Gastroesophageal sphincter (tissue), 3 donors: ENCODE measurements at regions not wholly inside any gene's neighbourhood (a gene's known extent, or its start where the extent isn't known, plus 50 kb on each side); places are given as distances from the start of the nearest gene placed in this dataset.
"Not testable (repeated sequence)": the region's sequence is repeated elsewhere in the genome, so short reads cannot be mapped to it uniquely, and the experiment has no call there.

Source experiments
- EP300 ChIP-seq: sonication (generic); formaldehyde crosslinking; IDR thresholded peaks from one replicate; pipeline ENCODE4 v1.6.1; 2017; ENCODE audit warnings: antibody characterized with exemption, mild to moderate bottlenecking
- POLR2A ChIP-seq, 2 donors: fragments of 450-650 bp; IDR thresholded peaks; one replicate each; pipeline ENCODE4 v1.6.1; 2017; ENCODE audit warnings: antibody characterized with exemption in 2 of 2, mild to moderate bottlenecking in 2 of 2, moderate library complexity in 1 of 2
- POLR2AphosphoS5 ChIP-seq: sonication (generic); formaldehyde crosslinking; IDR thresholded peaks from one replicate; pipeline ENCODE4 v1.6.1; 2017; ENCODE audit warnings: antibody characterized with exemption
- TF ChIP-seq, protein P1 (sequence below), 4 experiments: fragments of 200-600 bp in 2 of 4; fragments of 450-650 bp in 2 of 4; sonication (generic) in 1 of 4; IDR thresholded peaks; one replicate each; pipeline ENCODE4 v1.5.1; 2017 to 2019; ENCODE audit warnings: antibody characterized with exemption in 4 of 4, mild to moderate bottlenecking in 2 of 4, moderate library complexity in 2 of 4

DNA sequence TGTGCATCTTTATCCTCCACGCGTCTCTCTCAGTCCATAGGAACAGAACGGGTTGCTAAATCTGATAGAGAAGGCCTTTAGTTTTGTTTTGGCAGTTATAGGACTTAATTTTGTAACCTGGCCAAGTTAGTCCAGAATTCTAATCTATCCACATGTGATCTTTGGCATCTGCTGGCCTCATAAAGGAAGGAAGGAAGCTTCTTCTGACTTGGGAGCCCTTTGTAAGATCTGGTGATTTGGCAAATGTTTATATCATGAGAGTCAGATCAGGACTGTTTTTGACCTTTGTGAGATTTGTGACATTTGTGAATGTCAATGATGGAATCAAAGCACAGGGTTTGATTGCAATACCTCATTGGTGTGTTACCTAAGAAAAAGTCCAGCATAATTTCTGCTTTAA lies 96.4 kb upstream of the MTLN start:
- TF ChIP-seq, protein P1, sequence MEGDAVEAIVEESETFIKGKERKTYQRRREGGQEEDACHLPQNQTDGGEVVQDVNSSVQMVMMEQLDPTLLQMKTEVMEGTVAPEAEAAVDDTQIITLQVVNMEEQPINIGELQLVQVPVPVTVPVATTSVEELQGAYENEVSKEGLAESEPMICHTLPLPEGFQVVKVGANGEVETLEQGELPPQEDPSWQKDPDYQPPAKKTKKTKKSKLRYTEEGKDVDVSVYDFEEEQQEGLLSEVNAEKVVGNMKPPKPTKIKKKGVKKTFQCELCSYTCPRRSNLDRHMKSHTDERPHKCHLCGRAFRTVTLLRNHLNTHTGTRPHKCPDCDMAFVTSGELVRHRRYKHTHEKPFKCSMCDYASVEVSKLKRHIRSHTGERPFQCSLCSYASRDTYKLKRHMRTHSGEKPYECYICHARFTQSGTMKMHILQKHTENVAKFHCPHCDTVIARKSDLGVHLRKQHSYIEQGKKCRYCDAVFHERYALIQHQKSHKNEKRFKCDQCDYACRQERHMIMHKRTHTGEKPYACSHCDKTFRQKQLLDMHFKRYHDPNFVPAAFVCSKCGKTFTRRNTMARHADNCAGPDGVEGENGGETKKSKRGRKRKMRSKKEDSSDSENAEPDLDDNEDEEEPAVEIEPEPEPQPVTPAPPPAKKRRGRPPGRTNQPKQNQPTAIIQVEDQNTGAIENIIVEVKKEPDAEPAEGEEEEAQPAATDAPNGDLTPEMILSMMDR (IDR thresholded peaks at IDR 0.05), result not testable (repeated sequence)
- not testable (repeated sequence) for TF ChIP-seq EP300; POLR2AphosphoS5; POLR2A (IDR thresholded peaks at IDR 0.05)
